HL-60 (cell line): ENCODE measurements at regions not wholly inside any gene's neighbourhood (a gene's known extent, or its start where the extent isn't known, plus 50 kb on each side); places are given as distances from the start of the nearest gene placed in this dataset.

Experiments used
- CTCF ChIP-seq: IDR thresholded peaks from one replicate; pipeline ENCODE4 v1.5.1; 2011; ENCODE audit warnings: low read length, control low read depth, inconsistent platforms; ENCODE audit not compliant: insufficient read depth
- GABPA ChIP-seq: IDR thresholded peaks from 2 replicates; pipeline ENCODE4 v1.6.1; 2012; ENCODE audit warnings: low read depth
- POLR2AphosphoS5 ChIP-seq: IDR thresholded peaks from 2 replicates; pipeline ENCODE4 v1.6.1; 2012; ENCODE audit warnings: low read depth
- REST ChIP-seq: IDR thresholded peaks from 2 replicates; pipeline ENCODE4 v1.6.1; 2012; ENCODE audit warnings: low read depth; ENCODE audit not compliant: insufficient replicate concordance

DNA sequence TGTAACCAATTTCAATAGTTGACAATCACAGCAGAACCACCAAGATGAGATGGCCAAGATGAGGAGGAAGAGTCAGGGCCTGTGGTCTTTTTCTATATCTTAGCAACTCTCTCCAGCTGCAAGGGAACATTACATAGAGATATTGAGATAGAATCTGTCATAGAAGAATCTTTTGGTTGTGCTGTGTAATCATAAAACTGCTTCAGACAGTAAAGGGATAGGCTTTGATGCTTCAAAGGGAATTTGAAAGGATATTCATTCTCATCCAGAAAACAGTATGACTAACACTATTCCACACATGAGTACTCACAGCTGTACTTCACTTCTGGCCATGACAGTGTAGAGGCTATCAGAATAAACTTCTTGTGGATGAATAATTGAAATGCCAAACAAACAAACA, 145.9 kb downstream of the YIPF5 start:
- TF ChIP-seq REST (no peak), CTCF (no peak), POLR2AphosphoS5 (no peak), GABPA (no peak)
